Duodenal mucosa (tissue), 2 donors: ENCODE measurements at regions not wholly inside any gene's neighbourhood (a gene's known extent, or its start where the extent isn't known, plus 50 kb on each side); places are given as distances from the start of the nearest gene placed in this dataset.
"Not testable (repeated sequence)": the region's sequence is repeated elsewhere in the genome, so short reads cannot be mapped to it uniquely, and the experiment has no call there.

ENCODE experiments used
- H3K27ac ChIP-seq: one replicate; pipeline ENCODE4 v1.7.0; 2013; ENCODE audit warnings: low read depth, low read length
- H3K27me3 ChIP-seq, 2 donors: one replicate each; pipeline ENCODE4 v1.7.0; 2013; ENCODE audit warnings: low read length in 2 of 2, control low read depth in 1 of 2; ENCODE audit not compliant: insufficient read depth in 2 of 2, control insufficient read depth in 1 of 2
- H3K36me3 ChIP-seq, 2 donors: one replicate each; pipeline ENCODE4 v1.7.0; 2013; ENCODE audit warnings: low read length in 2 of 2, control low read depth in 1 of 2; ENCODE audit not compliant: insufficient read depth in 2 of 2, control insufficient read depth in 1 of 2
- H3K4me1 ChIP-seq, 2 donors: one replicate each; pipeline ENCODE4 v1.7.0; 2013; ENCODE audit warnings: low read length in 2 of 2, control low read depth in 1 of 2; ENCODE audit not compliant: insufficient read depth in 2 of 2, control insufficient read depth in 1 of 2
- H3K4me3 ChIP-seq, 2 donors: one replicate each; pipeline ENCODE4 v1.7.0; 2013; ENCODE audit warnings: low read length in 2 of 2, low read depth in 1 of 2
- H3K9ac ChIP-seq, 2 donors: one replicate each; pipeline ENCODE4 v1.7.0; 2013; ENCODE audit warnings: low read length in 2 of 2, low read depth in 1 of 2
- H3K9me3 ChIP-seq, 2 donors: one replicate each; pipeline ENCODE4 v1.7.0; 2013; ENCODE audit warnings: low read length in 2 of 2, control low read depth in 1 of 2; ENCODE audit not compliant: control insufficient read depth in 1 of 2

GRCh38 chr2:12014088-12014960, 267.9 kb downstream of the LPIN1 start:
- no peak overlapping the region for H3K4me3 ChIP-seq
- H3K4me1 ChIP-seq: no peaks in the 10 kb centered on the region
- no peak overlapping the region for H3K9ac ChIP-seq
- no peaks in the 10 kb centered on the region for H3K9me3 ChIP-seq
- H3K27me3 ChIP-seq: no peaks in the 10 kb centered on the region
- H3K36me3 ChIP-seq: no peaks in the 10 kb centered on the region
- no peak overlapping the region for H3K27ac ChIP-seq

- no peak overlapping the region for H3K4me3 ChIP-seq
- H3K27ac ChIP-seq: no peak overlapping the region
- peaks cover 12 to 13% of the 10 kb centered on the region in 2 donors for H3K9me3 ChIP-seq
- no peak overlapping the region for H3K9ac ChIP-seq
- H3K36me3 ChIP-seq: no peaks in the 10 kb centered on the region
- H3K27me3 ChIP-seq: no peaks in the 10 kb centered on the region
- H3K4me1 ChIP-seq: no peaks in the 10 kb centered on the region
Measured at GRCh38 chr2:12017499-12018157, 271.2 kb downstream of the LPIN1 start.

GRCh38 chr2:12018726-12019125, 272.3 kb downstream of the LPIN1 start:
- H3K4me3 ChIP-seq, H3K27ac ChIP-seq, H3K27me3 ChIP-seq, H3K9ac ChIP-seq, H3K36me3 ChIP-seq, H3K4me1 ChIP-seq: not testable (repeated sequence)
- H3K9me3 ChIP-seq: peaks cover 12 to 13% of the 10 kb centered on the region in 2 donors

GRCh38 chr2:12020833-12021469, 274.5 kb downstream of the LPIN1 start:
- Histone ChIP-seq H3K36me3 (no peaks in the 10 kb centered on the region), H3K9ac (no peak overlapping the region), H3K4me1 (no peaks in the 10 kb centered on the region), H3K27me3 (no peaks in the 10 kb centered on the region), H3K4me3 (no peak overlapping the region), H3K9me3 (peaks cover 12 to 13% of the 10 kb centered on the region in 2 donors), H3K27ac (no peak overlapping the region)

- H3K9me3 ChIP-seq: peaks cover 12 to 13% of the 10 kb centered on the region in 2 donors
- not testable (repeated sequence) for H3K4me1 ChIP-seq, H3K9ac ChIP-seq
Measured at GRCh38 chr2:12024197-12024907, 277.9 kb downstream of the LPIN1 start.

GRCh38 chr2:12027136-12027535, 280.7 kb downstream of the LPIN1 start:
- H3K27me3 ChIP-seq: no peaks in the 10 kb centered on the region
- no peaks in the 10 kb centered on the region for H3K36me3 ChIP-seq
- no peak overlapping the region for H3K9ac ChIP-seq
- no peaks in the 10 kb centered on the region for H3K4me1 ChIP-seq
- H3K4me3 ChIP-seq: no peak overlapping the region
- H3K9me3 ChIP-seq: no peaks in the 10 kb centered on the region
- no peak overlapping the region for H3K27ac ChIP-seq

More at GRCh38 chr2:12024197-12024907, 277.9 kb downstream of the LPIN1 start:
- not testable (repeated sequence) for H3K27me3 ChIP-seq, H3K27ac ChIP-seq, H3K4me3 ChIP-seq, H3K36me3 ChIP-seq

GRCh38 chr2:12031866-12032265, 285.4 kb downstream of the LPIN1 start:
- Histone ChIP-seq H3K36me3 (no peaks in the 10 kb centered on the region), H3K9ac (no peak overlapping the region), H3K27ac (no peak overlapping the region), H3K4me1 (no peaks in the 10 kb centered on the region), H3K27me3 (no peaks in the 10 kb centered on the region), H3K4me3 (no peak overlapping the region), H3K9me3 (no peaks in the 10 kb centered on the region)

GRCh38 chr2:12032398-12032797, 286.0 kb downstream of the LPIN1 start:
- no peak overlapping the region for H3K4me3 ChIP-seq
- H3K9me3 ChIP-seq: no peaks in the 10 kb centered on the region
- H3K27ac ChIP-seq: no peak overlapping the region
- H3K9ac ChIP-seq: no peak overlapping the region
- no peaks in the 10 kb centered on the region for H3K27me3 ChIP-seq
- H3K4me1 ChIP-seq: no peaks in the 10 kb centered on the region
- H3K36me3 ChIP-seq: no peaks in the 10 kb centered on the region

- Histone ChIP-seq H3K27ac (no peak overlapping the region), H3K4me3 (no peak overlapping the region), H3K4me1 (no peaks in the 10 kb centered on the region), H3K27me3 (no peaks in the 10 kb centered on the region), H3K36me3 (no peaks in the 10 kb centered on the region), H3K9ac (no peak overlapping the region), H3K9me3 (no peaks in the 10 kb centered on the region)
Measured at GRCh38 chr2:12032975-12033374, 286.5 kb downstream of the LPIN1 start.
